CD8-positive, alpha-beta memory T cell (primary cell): ENCODE measurements at regions not wholly inside any gene's neighbourhood (a gene's known extent, or its start where the extent isn't known, plus 50 kb on each side); places are given as distances from the start of the nearest gene placed in this dataset.

Experiments
- CTCF ChIA-PET: fragments of 350-600 bp; sonication (Branson Sonifier 250); formaldehyde crosslinking; loops from one replicate; lab custom pipeline; 2021; ENCODE audit warnings: antibody characterized with exemption; lab: Charles Lee
- POLR2A ChIA-PET: fragments of 350-600 bp; sonication (Branson Sonifier 250); formaldehyde crosslinking; loops from one replicate; lab custom pipeline; 2021; ENCODE audit warnings: antibody characterized with exemption; lab: Charles Lee
- DNase-seq, 5 donors: peaks; one replicate each; pipeline versions ENCODE4 v3.0.0 to v3.0.0-alpha.2; 2020 to 2022; ENCODE audit warnings: mixed read lengths in 1 of 5
- H3K27ac ChIP-seq: one replicate; pipeline ENCODE4 v1.7.0; 2013; ENCODE audit warnings: low read depth, mild to moderate bottlenecking, low read length, moderate library complexity
- H3K27me3 ChIP-seq: 2 replicates; pipeline ENCODE4 v1.7.0; 2013; ENCODE audit warnings: low read length, mild to moderate bottlenecking; ENCODE audit not compliant: insufficient read depth, poor library complexity, severe bottlenecking
- H3K36me3 ChIP-seq: 2 replicates; pipeline ENCODE4 v1.7.0; 2013; ENCODE audit warnings: mild to moderate bottlenecking, low read length, moderate library complexity; ENCODE audit not compliant: insufficient read depth
- H3K4me1 ChIP-seq: 2 replicates; pipeline ENCODE4 v1.7.0; 2013; ENCODE audit warnings: mild to moderate bottlenecking, low read length, moderate library complexity; ENCODE audit not compliant: insufficient read depth
- H3K4me3 ChIP-seq: 2 replicates; pipeline ENCODE4 v1.7.0; 2013; ENCODE audit warnings: mild to moderate bottlenecking, low read length
- H3K9me3 ChIP-seq: 2 replicates; pipeline ENCODE4 v1.7.0; 2013; ENCODE audit warnings: mild to moderate bottlenecking, low read length
- H3K27ac Mint-ChIP-seq, 8 donors: one replicate each; pipeline ENCODE4 v1.8.0; 2020 to 2021; ENCODE audit warnings: mixed read lengths in 8 of 8, mild to moderate bottlenecking in 6 of 8, inconsistent platforms in 3 of 8, moderate library complexity in 3 of 8
- H3K27me3 Mint-ChIP-seq, 2 donors: one replicate each; pipeline ENCODE4 v1.8.0; 2020 to 2021; ENCODE audit warnings: mixed read lengths in 2 of 2, mild to moderate bottlenecking in 1 of 2, moderate library complexity in 1 of 2
- H3K36me3 Mint-ChIP-seq, 3 donors: one replicate each; pipeline ENCODE4 v1.8.0; 2020 to 2021; ENCODE audit warnings: mixed read lengths in 3 of 3, inconsistent platforms in 1 of 3, mild to moderate bottlenecking in 1 of 3
- H3K4me1 Mint-ChIP-seq, 3 donors: one replicate each; pipeline ENCODE4 v1.8.0; 2020 to 2021; ENCODE audit warnings: mixed read lengths in 3 of 3, inconsistent platforms in 1 of 3, mild to moderate bottlenecking in 1 of 3
- H3K4me3 Mint-ChIP-seq, 7 donors: one replicate each; pipeline ENCODE4 v1.8.0; 2020 to 2021; ENCODE audit warnings: mixed read lengths in 7 of 7, mild to moderate bottlenecking in 6 of 7, moderate library complexity in 4 of 7, inconsistent platforms in 2 of 7
- H3K9me3 Mint-ChIP-seq, 5 donors: one replicate each; pipeline ENCODE4 v1.8.0; 2020 to 2022; ENCODE audit warnings: mixed read lengths in 5 of 5, mild to moderate bottlenecking in 3 of 5, moderate library complexity in 2 of 5, inconsistent platforms in 1 of 5

DNA sequence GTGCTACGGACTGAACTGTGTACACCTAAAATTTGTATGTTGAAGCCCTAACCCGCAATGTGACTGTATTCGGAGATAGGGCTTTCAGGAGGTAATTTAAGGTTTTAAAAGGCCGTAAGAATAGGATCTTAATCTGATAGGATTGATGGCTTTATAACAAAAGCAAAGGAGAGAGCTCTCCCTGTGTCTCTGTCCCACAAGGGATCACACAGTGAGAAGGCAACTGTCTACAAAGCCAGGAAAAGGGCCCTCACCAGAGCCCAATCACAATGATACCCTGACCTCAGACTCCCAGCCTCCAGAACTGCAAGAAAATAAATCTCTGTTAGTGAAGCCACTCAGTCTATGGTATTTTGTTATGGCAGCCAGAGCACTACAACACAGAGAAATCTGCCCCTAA, 208.7 kb upstream of the ZC3H12C start:
- ChIA-PET CTCF (no interaction called here), POLR2A (no interaction called here)
- Histone ChIP-seq H3K4me3 (no peak overlapping the region), H3K36me3 (no peaks in the 10 kb centered on the region), H3K27me3 (no peaks in the 10 kb centered on the region), H3K27ac (no peak overlapping the region), H3K9me3 (no peaks in the 10 kb centered on the region), H3K4me1 (no peaks in the 10 kb centered on the region)
- Mint-ChIP-seq H3K27ac (no peak overlapping the region), H3K9me3 (peaks cover 0 to 8% (median 0%) of the 10 kb centered on the region in 5 donors), H3K36me3 (no peaks in the 10 kb centered on the region), H3K27me3 (no peaks in the 10 kb centered on the region), H3K4me3 (no peak overlapping the region), H3K4me1 (no peaks in the 10 kb centered on the region)
- DNase-seq: no peak

DNA sequence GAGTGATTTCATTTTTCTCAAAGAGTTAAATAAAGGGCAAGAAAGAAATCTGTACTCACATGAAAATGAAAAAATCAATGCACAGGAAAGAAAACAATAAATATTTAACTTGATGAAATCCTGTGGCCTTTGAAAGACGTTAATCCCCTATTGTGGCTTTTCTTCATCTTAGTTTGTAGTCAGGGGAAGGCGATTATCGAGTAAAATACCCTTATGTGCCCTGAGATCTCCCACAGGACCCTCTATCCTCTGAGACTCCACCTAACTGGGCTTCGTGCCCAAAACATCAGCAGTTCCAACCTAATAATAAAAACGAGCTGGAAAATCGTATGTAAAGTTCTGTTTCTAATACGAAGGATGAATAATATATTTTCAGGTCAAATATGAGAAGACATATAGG, 208.2 kb upstream of the ZC3H12C start:
- Histone ChIP-seq H3K9me3 (no peaks in the 10 kb centered on the region), H3K27me3 (no peaks in the 10 kb centered on the region), H3K4me1 (no peaks in the 10 kb centered on the region), H3K27ac (no peak overlapping the region), H3K36me3 (no peaks in the 10 kb centered on the region), H3K4me3 (no peak overlapping the region)
- Mint-ChIP-seq H3K27ac (no peak overlapping the region), H3K4me1 (no peaks in the 10 kb centered on the region), H3K27me3 (no peaks in the 10 kb centered on the region), H3K4me3 (no peak overlapping the region), H3K9me3 (peaks cover 0 to 8% (median 0%) of the 10 kb centered on the region in 5 donors), H3K36me3 (no peaks in the 10 kb centered on the region)
- CTCF ChIA-PET: no interaction called here
- POLR2A ChIA-PET: no interaction called here
- DNase-seq: no peak

DNA sequence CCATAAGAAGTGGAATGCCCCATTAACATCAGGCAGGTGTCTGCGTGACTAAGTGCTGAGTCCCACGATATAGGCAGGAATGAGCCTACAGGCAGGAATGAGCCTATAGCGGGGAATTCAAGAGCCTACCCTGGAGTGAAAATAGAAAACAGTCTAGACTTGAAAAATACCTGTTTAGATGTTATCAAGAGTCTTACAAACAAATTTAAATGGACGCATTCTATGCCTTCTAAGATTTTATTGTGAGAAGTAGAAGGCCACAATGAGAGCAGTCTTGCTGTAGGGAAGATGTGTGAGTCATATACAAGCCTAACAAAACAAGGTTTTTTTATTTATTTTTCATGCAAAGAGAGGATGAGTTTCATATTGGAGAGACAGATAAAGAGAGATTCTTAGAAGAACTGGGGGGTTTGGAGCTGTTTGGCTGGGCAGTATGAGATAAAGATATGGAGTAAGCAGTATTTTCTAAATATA, 200.8 kb upstream of the ZC3H12C start:
- Histone ChIP-seq H3K36me3 (no peaks in the 10 kb centered on the region), H3K27me3 (no peaks in the 10 kb centered on the region), H3K27ac (no peak overlapping the region), H3K4me1 (no peaks in the 10 kb centered on the region), H3K4me3 (no peak overlapping the region), H3K9me3 (no peaks in the 10 kb centered on the region)
- Mint-ChIP-seq H3K4me1 (no peaks in the 10 kb centered on the region), H3K9me3 (peaks cover 0 to 2% (median 0%) of the 10 kb centered on the region in 5 donors), H3K27me3 (no peaks in the 10 kb centered on the region), H3K27ac (no peak overlapping the region), H3K36me3 (no peaks in the 10 kb centered on the region), H3K4me3 (no peak overlapping the region)
- CTCF ChIA-PET: no interaction called here
- no peak for DNase-seq
- POLR2A ChIA-PET: no interaction called here

DNA sequence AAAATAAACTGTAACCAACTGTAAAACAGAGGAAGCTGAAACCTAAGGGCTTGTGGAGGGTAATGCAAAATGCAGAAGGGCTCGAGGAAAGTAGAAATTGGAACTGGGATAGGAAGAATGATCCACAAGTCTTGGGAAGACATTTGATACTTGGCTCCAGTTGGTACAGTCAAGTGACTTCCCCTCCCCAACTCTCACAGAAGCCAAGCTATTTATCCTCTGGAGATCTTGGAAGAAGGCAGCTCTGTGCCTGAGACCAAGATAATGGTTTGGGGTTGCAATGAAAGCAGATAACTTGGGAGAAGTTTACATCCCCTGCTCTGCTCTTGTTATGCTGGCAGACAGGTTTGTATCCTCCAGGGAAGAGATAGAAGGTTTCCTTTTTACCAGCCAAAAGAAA, 198.9 kb upstream of the ZC3H12C start:
- Histone ChIP-seq H3K36me3 (no peaks in the 10 kb centered on the region), H3K9me3 (no peaks in the 10 kb centered on the region), H3K27me3 (no peaks in the 10 kb centered on the region), H3K4me3 (no peak overlapping the region), H3K4me1 (no peaks in the 10 kb centered on the region), H3K27ac (no peak overlapping the region)
- no peaks in the 10 kb centered on the region for H3K36me3 Mint-ChIP-seq
- peaks cover 0 to 15% (median 7%) of the 10 kb centered on the region in 5 donors for H3K9me3 Mint-ChIP-seq
- POLR2A ChIA-PET: no interaction called here
- DNase-seq: no peak
- H3K4me3 Mint-ChIP-seq: no peak overlapping the region
- H3K27me3 Mint-ChIP-seq: no peaks in the 10 kb centered on the region
- H3K4me1 Mint-ChIP-seq: no peaks in the 10 kb centered on the region
- no peak overlapping the region for H3K27ac Mint-ChIP-seq
- CTCF ChIA-PET: no interaction called here

DNA sequence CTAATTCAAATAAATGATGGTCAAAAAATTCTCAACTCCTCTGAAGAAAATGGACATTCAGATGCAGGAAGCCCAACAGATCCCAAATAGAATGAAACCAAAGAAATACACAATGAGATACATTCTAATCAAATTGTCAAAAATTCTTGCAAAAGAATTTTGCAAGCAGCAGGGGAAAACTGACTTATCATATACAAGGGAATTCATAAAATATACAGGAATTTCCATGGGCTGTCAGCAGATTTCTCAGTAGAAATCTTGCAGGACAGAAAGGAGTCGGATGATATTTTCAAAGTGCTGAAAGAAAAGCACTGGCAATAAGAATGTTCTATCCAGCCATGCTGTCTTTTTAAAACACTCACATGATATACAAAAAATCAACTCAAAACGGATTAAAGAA, 194.6 kb upstream of the ZC3H12C start:
- H3K9me3 ChIP-seq: no peaks in the 10 kb centered on the region
- Mint-ChIP-seq H3K9me3 (peaks cover 8 to 18% (median 11%) of the 10 kb centered on the region in 5 donors), H3K4me3 (no peak overlapping the region), H3K27me3 (no peaks in the 10 kb centered on the region), H3K4me1 (no peaks in the 10 kb centered on the region), H3K27ac (no peak overlapping the region), H3K36me3 (no peaks in the 10 kb centered on the region)
- H3K27me3 ChIP-seq: no peaks in the 10 kb centered on the region
- POLR2A ChIA-PET: no interaction called here
- H3K27ac ChIP-seq: no peak overlapping the region
- CTCF ChIA-PET: no interaction called here
- DNase-seq: no peak
- no peaks in the 10 kb centered on the region for H3K4me1 ChIP-seq
- no peaks in the 10 kb centered on the region for H3K36me3 ChIP-seq
- no peak overlapping the region for H3K4me3 ChIP-seq

DNA sequence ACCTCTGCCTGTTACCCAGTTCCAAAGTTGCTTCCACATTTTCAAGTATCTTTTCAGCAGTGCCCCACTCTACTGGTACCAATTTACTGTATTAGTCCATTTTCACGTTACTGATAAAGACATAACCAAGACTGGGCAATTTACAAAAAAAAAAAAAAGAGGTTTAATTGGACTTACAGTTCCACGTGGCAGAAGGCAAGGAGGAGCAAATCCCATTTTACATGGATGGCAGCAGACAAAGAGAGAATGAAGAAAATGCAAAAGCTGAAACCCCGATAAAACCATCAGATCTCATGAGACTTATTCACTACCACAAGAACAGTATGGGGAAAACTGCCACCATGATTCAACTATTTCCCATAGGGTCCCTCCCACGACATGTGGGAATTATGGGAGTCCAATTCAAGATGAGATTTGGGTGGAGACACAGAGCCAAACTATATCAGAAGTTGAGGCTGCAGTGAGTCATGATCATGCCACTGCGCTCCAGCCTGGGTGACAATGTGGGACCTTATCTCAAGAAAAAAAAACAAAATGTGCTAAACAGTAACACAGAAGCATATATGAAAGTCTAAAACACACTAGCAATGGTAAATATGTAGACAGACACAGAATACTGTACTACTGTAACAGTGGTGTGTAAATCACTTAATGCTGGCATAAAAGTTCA, 190.3 kb upstream of the ZC3H12C start:
- no peaks in the 10 kb centered on the region for H3K36me3 ChIP-seq
- no peak overlapping the region for H3K27ac ChIP-seq
- CTCF ChIA-PET: no interaction called here

DNA sequence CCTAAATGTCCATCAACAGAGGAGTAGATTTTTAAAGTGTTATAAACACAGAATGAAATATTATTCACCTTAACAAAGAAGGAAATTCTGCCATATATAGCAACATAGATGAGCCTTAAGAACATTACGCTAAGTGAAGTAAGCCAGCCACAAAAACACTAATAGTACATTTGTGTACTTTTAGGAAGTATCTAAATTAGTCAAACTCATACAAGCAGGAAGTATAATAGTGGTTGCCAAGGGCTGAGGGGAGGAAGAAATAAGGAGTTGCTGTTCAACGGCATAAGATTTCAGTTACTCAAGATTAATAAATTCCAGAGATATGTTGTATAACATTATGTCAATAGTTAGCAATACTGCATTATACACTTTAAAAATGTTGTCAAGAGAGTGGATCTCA, 181.7 kb upstream of the ZC3H12C start:
- H3K27ac Mint-ChIP-seq: no peak overlapping the region
- DNase-seq: no peak
- H3K4me3 ChIP-seq: no peak overlapping the region
- peaks cover 0 to 9% (median 3%) of the 10 kb centered on the region in 5 donors for H3K9me3 Mint-ChIP-seq
- no peak overlapping the region for H3K27ac ChIP-seq
- no peak overlapping the region for H3K4me3 Mint-ChIP-seq
- no peaks in the 10 kb centered on the region for H3K36me3 Mint-ChIP-seq
- no peaks in the 10 kb centered on the region for H3K9me3 ChIP-seq
- H3K27me3 Mint-ChIP-seq: no peaks in the 10 kb centered on the region
- CTCF ChIA-PET: no interaction called here
- H3K4me1 ChIP-seq: no peaks in the 10 kb centered on the region
- H3K27me3 ChIP-seq: no peaks in the 10 kb centered on the region
- POLR2A ChIA-PET: no interaction called here
- H3K36me3 ChIP-seq: no peaks in the 10 kb centered on the region
- no peaks in the 10 kb centered on the region for H3K4me1 Mint-ChIP-seq

More for the DNA sequence above, 190.3 kb upstream of the ZC3H12C start:
- Mint-ChIP-seq H3K27ac (no peak overlapping the region), H3K27me3 (no peaks in the 10 kb centered on the region), H3K4me3 (no peak overlapping the region), H3K4me1 (no peaks in the 10 kb centered on the region), H3K36me3 (no peaks in the 10 kb centered on the region), H3K9me3 (peaks cover 7 to 16% (median 13%) of the 10 kb centered on the region in 5 donors)
- no peak overlapping the region for H3K4me3 ChIP-seq
- DNase-seq: no peak
- no peaks in the 10 kb centered on the region for H3K4me1 ChIP-seq
- POLR2A ChIA-PET: no interaction called here
- H3K9me3 ChIP-seq: no peaks in the 10 kb centered on the region
- no peaks in the 10 kb centered on the region for H3K27me3 ChIP-seq

DNA sequence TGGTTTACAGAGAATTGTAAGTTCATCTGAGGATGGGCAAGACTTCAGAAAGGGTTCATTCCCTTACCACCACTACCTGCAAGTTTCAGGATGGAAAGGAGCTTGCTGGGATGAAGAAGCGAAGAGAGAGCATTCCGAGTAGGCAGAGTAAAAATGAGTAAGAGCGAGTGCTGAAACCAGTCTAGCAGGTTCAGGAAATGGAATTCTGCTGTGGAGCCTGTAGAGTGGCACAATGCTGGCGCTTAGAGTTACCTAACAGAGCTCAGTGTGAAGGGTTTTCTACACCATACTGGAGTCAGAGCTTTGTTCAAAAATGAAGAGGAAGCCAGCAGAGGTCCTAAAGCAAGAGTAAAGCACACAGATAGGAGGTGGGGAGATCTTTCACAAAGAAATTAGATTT, 179.2 kb upstream of the ZC3H12C start:
- H3K4me3 ChIP-seq: no peak overlapping the region
- no peak overlapping the region for H3K27ac Mint-ChIP-seq
- no peak for DNase-seq
- H3K4me1 ChIP-seq: no peaks in the 10 kb centered on the region
- H3K4me3 Mint-ChIP-seq: no peak overlapping the region
- H3K36me3 Mint-ChIP-seq: no peaks in the 10 kb centered on the region
- ChIA-PET POLR2A (no interaction called here), CTCF (no interaction called here)
- no peaks in the 10 kb centered on the region for H3K9me3 ChIP-seq
- H3K27ac ChIP-seq: no peak overlapping the region
- no peaks in the 10 kb centered on the region for H3K4me1 Mint-ChIP-seq
- no peaks in the 10 kb centered on the region for H3K27me3 ChIP-seq
- H3K27me3 Mint-ChIP-seq: no peaks in the 10 kb centered on the region
- peaks cover 0 to 9% (median 2%) of the 10 kb centered on the region in 5 donors for H3K9me3 Mint-ChIP-seq
- H3K36me3 ChIP-seq: no peaks in the 10 kb centered on the region
